GM12891 (cell line): ENCODE measurements at regions not wholly inside any gene's neighbourhood (a gene's known extent, or its start where the extent isn't known, plus 50 kb on each side); places are given as distances from the start of the nearest gene placed in this dataset.

Experiments used
- POLR2A ChIP-seq: IDR thresholded peaks from 2 replicates; pipeline ENCODE4 v1.6.1; 2011; ENCODE audit warnings: low read depth, low read length, control low read depth
- POLR2AphosphoS5 ChIP-seq: IDR thresholded peaks from 2 replicates; pipeline ENCODE4 v1.6.1; 2011; ENCODE audit warnings: low read depth, low read length, control low read depth
- POU2F2 ChIP-seq: IDR thresholded peaks from 2 replicates; pipeline ENCODE4 v1.6.1; 2011; ENCODE audit warnings: low read depth, mild to moderate bottlenecking, control low read depth, low read length, moderate library complexity
- TAF1 ChIP-seq: IDR thresholded peaks from 2 replicates; pipeline ENCODE4 v1.6.1; 2011; ENCODE audit warnings: low read depth, low read length, control low read depth

DNA sequence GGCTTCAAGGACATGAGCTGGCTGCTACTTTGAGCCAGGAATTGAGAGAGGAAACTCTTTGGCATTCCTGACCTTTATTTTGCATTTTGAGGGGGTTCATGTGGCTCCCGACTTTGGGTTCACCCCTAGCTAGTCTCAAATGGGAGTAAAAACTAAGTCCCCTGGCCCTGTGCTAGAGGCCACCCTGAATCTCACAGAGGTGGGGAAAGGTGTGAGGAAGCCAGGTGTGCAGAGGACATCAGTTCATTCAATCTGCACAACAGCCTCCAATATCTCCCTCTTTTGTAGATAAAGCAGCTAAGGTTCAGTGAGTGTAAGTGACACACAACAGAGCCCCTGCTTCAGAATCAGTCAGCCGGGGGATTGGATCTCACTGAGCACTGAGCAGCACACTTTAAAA, 325.7 kb downstream of the DCDC2C start:
- TF ChIP-seq POLR2A: no peak
- no peak for TF ChIP-seq POLR2AphosphoS5
- TF ChIP-seq TAF1: no peak
- TF ChIP-seq POU2F2: no peak
